CD4-positive, alpha-beta T cell (primary cell): ENCODE measurements at regions not wholly inside any gene's neighbourhood (a gene's known extent, or its start where the extent isn't known, plus 50 kb on each side); places are given as distances from the start of the nearest gene placed in this dataset.

Experiments
- ATAC-seq: fragments of 200-7000 bp; cut with Tn5 transposase; one replicate; pipeline ENCODE4 v1.10.0; 2022; ENCODE audit warnings: mild to moderate bottlenecking; ENCODE audit not compliant: poor library complexity
- CTCF ChIA-PET: fragments of 350-600 bp; sonication (Branson Sonifier 250); formaldehyde crosslinking; loops from one replicate; lab custom pipeline; 2021; ENCODE audit warnings: antibody characterized with exemption, inconsistent platforms; lab: Charles Lee
- POLR2A ChIA-PET: fragments of 350-600 bp; sonication (Branson Sonifier 250); formaldehyde crosslinking; loops from one replicate; lab custom pipeline; 2021; ENCODE audit warnings: antibody characterized with exemption, inconsistent platforms; lab: Charles Lee
- DNase-seq, 14 experiments: peaks; one replicate each; pipeline ENCODE4 v3.0.0-alpha.2; 2013 to 2020; ENCODE audit warnings: mixed read lengths in 2 of 14
- H3K27ac ChIP-seq, 2 donors: one replicate each; pipeline versions ENCODE4 v1.5.1 to v1.7.0; 2013; ENCODE audit warnings: low read length in 2 of 2, low read depth in 1 of 2, mild to moderate bottlenecking in 1 of 2
- H3K27me3 ChIP-seq, 2 experiments: 1 replicate in 1 of 2; 2 replicates in 1 of 2; pipeline versions ENCODE4 v1.6.1 to v1.7.0; 2013; ENCODE audit warnings: low read length in 2 of 2, control low read depth in 1 of 2, mild to moderate bottlenecking in 1 of 2, moderate library complexity in 1 of 2; ENCODE audit not compliant: insufficient read depth in 2 of 2, control insufficient read depth in 1 of 2
- H3K36me3 ChIP-seq: one replicate; pipeline ENCODE4 v1.6.1; 2013; ENCODE audit warnings: low read length, control low read depth; ENCODE audit not compliant: insufficient read depth
- H3K4me1 ChIP-seq: one replicate; pipeline ENCODE4 v1.6.1; 2013; ENCODE audit warnings: low read length, control low read depth; ENCODE audit not compliant: insufficient read depth
- H3K4me3 ChIP-seq: one replicate; pipeline ENCODE4 v1.5.1; 2013; ENCODE audit warnings: mild to moderate bottlenecking, low read length, moderate library complexity
- H3K9me3 ChIP-seq, 2 experiments: 1 replicate in 1 of 2; 2 replicates in 1 of 2; pipeline versions ENCODE4 v1.6.1 to v1.7.0; 2013; ENCODE audit warnings: low read length in 2 of 2, mild to moderate bottlenecking in 2 of 2, control low read depth in 1 of 2, moderate library complexity in 1 of 2; ENCODE audit not compliant: control insufficient read depth in 1 of 2, insufficient read depth in 1 of 2
- H3K27ac Mint-ChIP-seq: one replicate; pipeline ENCODE4 v1.8.0; 2020; ENCODE audit warnings: mixed read lengths
- H3K27me3 Mint-ChIP-seq: one replicate; pipeline ENCODE4 v1.8.0; 2021; ENCODE audit warnings: mixed read lengths
- H3K36me3 Mint-ChIP-seq: one replicate; pipeline ENCODE4 v1.8.0; 2021; ENCODE audit warnings: low read depth, mixed read lengths
- H3K4me1 Mint-ChIP-seq: one replicate; pipeline ENCODE4 v1.8.0; 2021; ENCODE audit warnings: low read depth, mixed read lengths
- H3K4me3 Mint-ChIP-seq: one replicate; pipeline ENCODE4 v1.8.0; 2020; ENCODE audit warnings: mild to moderate bottlenecking, mixed read lengths
- H3K9me3 Mint-ChIP-seq: one replicate; pipeline ENCODE4 v1.8.0; 2020; ENCODE audit warnings: mixed read lengths
- intact Hi-C, 2 experiments: fragments of 100-400 bp; cut with DNase I in 1 of 2; cut with micrococcal nuclease in 1 of 2; formaldehyde crosslinking; loops; one replicate each; pipeline versions ENCODE4 v1.15.1 to v1.9.0; 2023 to 2025; cut with DNase I, micrococcal nuclease
- TF ChIP-seq, protein P1 (sequence below): fragments of 200-600 bp; IDR thresholded peaks from one replicate; pipeline ENCODE4 v1.8.0; 2022; ENCODE audit warnings: antibody characterized with exemption, mild to moderate bottlenecking

DNA sequence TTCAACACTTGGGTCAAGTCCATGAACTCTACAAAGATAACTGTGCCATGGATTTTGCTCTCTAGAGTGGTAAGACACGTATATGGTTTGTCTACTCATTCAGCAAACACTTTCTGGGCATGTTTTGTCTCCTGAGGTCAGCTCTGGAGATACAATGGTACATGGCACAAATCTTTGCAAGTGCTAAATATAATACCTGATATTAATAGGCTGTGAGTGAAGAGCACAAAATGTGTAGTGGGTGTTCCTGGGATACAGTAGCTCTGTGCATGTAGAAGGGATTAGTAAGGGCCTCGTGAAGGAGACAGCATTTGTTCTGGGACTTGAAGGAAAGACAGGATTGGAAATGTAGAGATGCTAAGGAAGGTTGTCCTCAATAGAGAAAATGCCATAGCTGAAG is 360.9 kb downstream of the BCKDHB start:
- Mint-ChIP-seq H3K27me3 (no peaks in the 10 kb centered on the region), H3K36me3 (no peaks in the 10 kb centered on the region), H3K27ac (no peak overlapping the region), H3K4me3 (no peak overlapping the region), H3K9me3 (no peaks in the 10 kb centered on the region), H3K4me1 (no peaks in the 10 kb centered on the region)
- Histone ChIP-seq H3K36me3 (no peaks in the 10 kb centered on the region), H3K27me3 (no peaks in the 10 kb centered on the region), H3K4me3 (no peak overlapping the region), H3K9me3 (no peaks in the 10 kb centered on the region), H3K4me1 (no peaks in the 10 kb centered on the region), H3K27ac (no peak overlapping the region)
- DNase-seq (no peak), ATAC-seq (no peak)
- intact Hi-C loops = no loop called here
- ChIA-PET POLR2A (no interaction called here), CTCF (no interaction called here)
- TF ChIP-seq, protein P1, sequence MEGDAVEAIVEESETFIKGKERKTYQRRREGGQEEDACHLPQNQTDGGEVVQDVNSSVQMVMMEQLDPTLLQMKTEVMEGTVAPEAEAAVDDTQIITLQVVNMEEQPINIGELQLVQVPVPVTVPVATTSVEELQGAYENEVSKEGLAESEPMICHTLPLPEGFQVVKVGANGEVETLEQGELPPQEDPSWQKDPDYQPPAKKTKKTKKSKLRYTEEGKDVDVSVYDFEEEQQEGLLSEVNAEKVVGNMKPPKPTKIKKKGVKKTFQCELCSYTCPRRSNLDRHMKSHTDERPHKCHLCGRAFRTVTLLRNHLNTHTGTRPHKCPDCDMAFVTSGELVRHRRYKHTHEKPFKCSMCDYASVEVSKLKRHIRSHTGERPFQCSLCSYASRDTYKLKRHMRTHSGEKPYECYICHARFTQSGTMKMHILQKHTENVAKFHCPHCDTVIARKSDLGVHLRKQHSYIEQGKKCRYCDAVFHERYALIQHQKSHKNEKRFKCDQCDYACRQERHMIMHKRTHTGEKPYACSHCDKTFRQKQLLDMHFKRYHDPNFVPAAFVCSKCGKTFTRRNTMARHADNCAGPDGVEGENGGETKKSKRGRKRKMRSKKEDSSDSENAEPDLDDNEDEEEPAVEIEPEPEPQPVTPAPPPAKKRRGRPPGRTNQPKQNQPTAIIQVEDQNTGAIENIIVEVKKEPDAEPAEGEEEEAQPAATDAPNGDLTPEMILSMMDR = no peak

DNA sequence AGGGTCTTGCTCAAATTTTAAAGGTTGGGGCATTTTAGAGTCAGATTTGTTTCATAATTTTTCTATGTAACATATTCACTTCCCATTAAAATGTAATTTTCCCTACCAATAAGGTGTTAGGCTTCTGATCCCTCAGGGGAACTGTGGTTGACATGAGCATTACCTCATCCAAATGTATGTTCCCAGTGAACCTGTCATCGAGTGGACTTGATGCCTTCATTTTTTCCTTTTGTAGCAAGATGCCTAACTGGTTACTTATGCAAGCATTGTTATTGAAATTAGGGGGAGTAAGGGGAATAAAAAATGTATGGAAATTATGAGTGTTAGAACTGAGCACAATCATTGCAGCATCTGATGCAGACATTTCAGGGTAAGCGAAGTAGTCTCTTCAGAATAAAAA is 360.5 kb downstream of the BCKDHB start:
- H3K36me3 Mint-ChIP-seq = no peaks in the 10 kb centered on the region
- no peaks in the 10 kb centered on the region for H3K9me3 Mint-ChIP-seq
- POLR2A ChIA-PET = no interaction called here
- no peak overlapping the region for H3K27ac Mint-ChIP-seq
- ATAC-seq (no peak), DNase-seq (no peak)
- H3K4me1 Mint-ChIP-seq = no peaks in the 10 kb centered on the region
- no peak overlapping the region for H3K4me3 ChIP-seq
- no peak overlapping the region for H3K27ac ChIP-seq
- H3K4me3 Mint-ChIP-seq = no peak overlapping the region
- no peaks in the 10 kb centered on the region for H3K36me3 ChIP-seq
- CTCF ChIA-PET = no interaction called here
- no peaks in the 10 kb centered on the region for H3K27me3 Mint-ChIP-seq
- intact Hi-C loops = no loop called here
- TF ChIP-seq, protein P1 = no peak
- H3K27me3 ChIP-seq = no peaks in the 10 kb centered on the region
- no peaks in the 10 kb centered on the region for H3K9me3 ChIP-seq
- no peaks in the 10 kb centered on the region for H3K4me1 ChIP-seq

DNA sequence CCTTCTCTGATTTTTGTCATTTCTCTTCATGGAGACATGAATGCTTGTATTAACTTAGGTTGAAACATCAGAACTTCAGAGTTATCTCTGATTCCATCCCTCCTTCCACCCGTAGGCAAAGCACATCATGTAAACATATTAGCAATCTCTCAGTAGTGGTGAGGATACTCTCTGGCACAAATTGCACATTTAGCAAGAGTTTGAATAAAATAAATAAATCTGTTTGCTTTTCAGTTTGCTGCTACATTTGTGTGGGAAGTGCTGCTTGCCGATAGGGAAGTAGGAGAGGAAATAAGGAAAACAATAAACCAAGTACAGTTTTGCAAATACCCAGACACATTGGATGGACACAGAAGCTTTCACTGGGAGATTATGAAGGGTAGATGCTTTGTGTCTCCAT is 359.0 kb downstream of the BCKDHB start:
- H3K36me3 ChIP-seq = no peaks in the 10 kb centered on the region
- no peaks in the 10 kb centered on the region for H3K4me1 ChIP-seq
- DNase-seq (no peak), ATAC-seq (no peak)
- no peaks in the 10 kb centered on the region for H3K27me3 ChIP-seq
- CTCF ChIA-PET = no interaction called here
- intact Hi-C loops = no loop called here
- Mint-ChIP-seq H3K27ac (no peak overlapping the region), H3K9me3 (no peaks in the 10 kb centered on the region), H3K4me3 (no peak overlapping the region), H3K36me3 (no peaks in the 10 kb centered on the region), H3K27me3 (no peaks in the 10 kb centered on the region), H3K4me1 (no peaks in the 10 kb centered on the region)
- no peak overlapping the region for H3K27ac ChIP-seq
- POLR2A ChIA-PET = no interaction called here
- no peaks in the 10 kb centered on the region for H3K9me3 ChIP-seq
- TF ChIP-seq, protein P1 = no peak
- no peak overlapping the region for H3K4me3 ChIP-seq
